B cell (primary cell): ENCODE measurements at regions not wholly inside any gene's neighbourhood (a gene's known extent, or its start where the extent isn't known, plus 50 kb on each side); places are given as distances from the start of the nearest gene placed in this dataset.

Experiments
- ATAC-seq: fragments of 200-7000 bp; cut with Tn5 transposase; one replicate; pipeline ENCODE4 v1.10.0; 2021; ENCODE audit warnings: low read depth, mild to moderate bottlenecking, moderate number of reproducible peaks, moderate library complexity
- CTCF ChIA-PET: fragments of 350-600 bp; sonication (Branson Sonifier 250); formaldehyde crosslinking; loops from one replicate; lab custom pipeline; 2021; ENCODE audit warnings: antibody characterized with exemption, inconsistent platforms; lab: Charles Lee
- POLR2A ChIA-PET: fragments of 350-600 bp; sonication (Branson Sonifier 250); formaldehyde crosslinking; loops from one replicate; lab custom pipeline; 2021; ENCODE audit warnings: antibody characterized with exemption; lab: Charles Lee
- DNase-seq: peaks from one replicate; pipeline ENCODE4 v3.0.0; 2013
- H2AFZ ChIP-seq: 2 replicates; pipeline ENCODE4 v1.6.1; 2012; ENCODE audit warnings: mild to moderate bottlenecking, low read depth, low read length; ENCODE audit not compliant: insufficient read depth, poor library complexity, severe bottlenecking
- H3K27ac ChIP-seq, 2 donors: 1 replicate in 1 of 2; 2 replicates in 1 of 2; pipeline ENCODE4 v1.5.1; 2012 to 2013; ENCODE audit warnings: low read length in 2 of 2, mild to moderate bottlenecking in 2 of 2, moderate library complexity in 1 of 2
- H3K27me3 ChIP-seq, 4 experiments: fragments of 200-600 bp in 1 of 4; sonication (generic) in 1 of 4; replicated peaks in 1 of 4; 1 replicate in 2 of 4; 2 replicates in 2 of 4; pipeline versions ENCODE4 v1.6.1 to v1.7.0; 2013 to 2016; ENCODE audit warnings: low read length in 3 of 4, mild to moderate bottlenecking in 2 of 4, mixed read lengths in 1 of 4, moderate library complexity in 1 of 4; ENCODE audit not compliant: insufficient read depth in 4 of 4, control insufficient read depth in 3 of 4; ENCODE audit errors: control extremely low read depth in 1 of 4
- H3K36me3 ChIP-seq, 2 experiments: replicated peaks in 1 of 2; 1 replicate in 1 of 2; 2 replicates in 1 of 2; pipeline versions ENCODE4 v1.6.1 to v1.7.1; 2013; ENCODE audit warnings: low read length in 1 of 2; ENCODE audit not compliant: insufficient read depth in 2 of 2, control insufficient read depth in 1 of 2; ENCODE audit errors: control extremely low read depth in 1 of 2, extremely low read depth in 1 of 2
- H3K4me1 ChIP-seq, 2 donors: fragments of 200-600 bp in 1 of 2; sonication (generic) in 1 of 2; 1 replicate in 1 of 2; 2 replicates in 1 of 2; pipeline versions ENCODE4 v1.5.1 to v1.6.1; 2013 to 2017; ENCODE audit warnings: low read length in 2 of 2; ENCODE audit not compliant: control insufficient read depth in 2 of 2, insufficient read depth in 2 of 2
- H3K4me2 ChIP-seq: replicated peaks from 2 replicates; pipeline ENCODE3; 2012; ENCODE audit warnings: mild to moderate bottlenecking, low read depth, low read length; ENCODE audit not compliant: poor library complexity, severe bottlenecking
- H3K4me3 ChIP-seq, 5 experiments: fragments of 200-600 bp in 1 of 5; sonication (generic) in 1 of 5; 1 replicate in 3 of 5; 2 replicates in 2 of 5; pipeline versions ENCODE4 v1.5.1 to v1.7.0; 2011 to 2016; ENCODE audit warnings: low read length in 4 of 5, mild to moderate bottlenecking in 4 of 5, low read depth in 2 of 5, control low read depth in 1 of 5, moderate library complexity in 1 of 5; ENCODE audit not compliant: insufficient read depth in 1 of 5; ENCODE audit errors: control extremely low read depth in 1 of 5, extremely low read depth in 1 of 5
- H3K79me2 ChIP-seq: fragments of 200-600 bp; sonication (generic); one replicate; pipeline ENCODE4 v1.6.0; 2016; ENCODE audit warnings: low read length; ENCODE audit not compliant: control insufficient read depth, insufficient read depth
- H3K9ac ChIP-seq: fragments of 200-600 bp; sonication (generic); 2 replicates; pipeline ENCODE4 v1.6.1; 2017; ENCODE audit warnings: mild to moderate bottlenecking, low read length, moderate library complexity
- H3K9me3 ChIP-seq, 3 donors: one replicate each; pipeline versions ENCODE4 v1.6.1 to v1.7.1; 2013; ENCODE audit warnings: low read length in 2 of 3; ENCODE audit not compliant: control insufficient read depth in 2 of 3, insufficient read depth in 1 of 3; ENCODE audit errors: control extremely low read depth in 1 of 3
- H4K20me1 ChIP-seq: 2 replicates; pipeline ENCODE4 v1.6.0; 2012; ENCODE audit warnings: mild to moderate bottlenecking, low read length; ENCODE audit not compliant: insufficient read depth, control insufficient read depth, poor library complexity, severe bottlenecking
- H3K27ac Mint-ChIP-seq: one replicate; pipeline ENCODE4 v1.8.0; 2021; ENCODE audit warnings: mixed read lengths
- H3K27me3 Mint-ChIP-seq: one replicate; pipeline ENCODE4 v1.8.0; 2021; ENCODE audit warnings: mixed read lengths
- H3K4me1 Mint-ChIP-seq: one replicate; pipeline ENCODE4 v1.8.0; 2021; ENCODE audit warnings: mixed read lengths
- H3K4me3 Mint-ChIP-seq: one replicate; pipeline ENCODE4 v1.8.0; 2021; ENCODE audit warnings: mixed read lengths
- H3K9me3 Mint-ChIP-seq: one replicate; pipeline ENCODE4 v1.8.0; 2022; ENCODE audit warnings: mixed read lengths; ENCODE audit not compliant: insufficient read depth
- EZH2 ChIP-seq: IDR thresholded peaks from 2 replicates; pipeline ENCODE4 v1.6.1; 2012; ENCODE audit warnings: borderline replicate concordance, low read depth, mild to moderate bottlenecking, moderate library complexity, low read length; ENCODE audit not compliant: insufficient read depth, poor library complexity, severe bottlenecking
- WGBS: methylation state at CpG from one replicate; pipeline ENCODE4 v1.1.5; 2013; ENCODE audit warnings: missing lambda C conversion rate; ENCODE audit not compliant: insufficient coverage; 5-methylcytosine and 5-hydroxymethylcytosine counted together
- intact Hi-C: fragments of 100-400 bp; cut with micrococcal nuclease; formaldehyde crosslinking; loops from one replicate; pipeline ENCODE4 v1.10.0; 2022
- TF ChIP-seq, protein P1 (sequence below): fragments of 200-600 bp; IDR thresholded peaks from one replicate; pipeline ENCODE4 v1.8.0; 2022; ENCODE audit warnings: antibody characterized with exemption, mild to moderate bottlenecking

DNA sequence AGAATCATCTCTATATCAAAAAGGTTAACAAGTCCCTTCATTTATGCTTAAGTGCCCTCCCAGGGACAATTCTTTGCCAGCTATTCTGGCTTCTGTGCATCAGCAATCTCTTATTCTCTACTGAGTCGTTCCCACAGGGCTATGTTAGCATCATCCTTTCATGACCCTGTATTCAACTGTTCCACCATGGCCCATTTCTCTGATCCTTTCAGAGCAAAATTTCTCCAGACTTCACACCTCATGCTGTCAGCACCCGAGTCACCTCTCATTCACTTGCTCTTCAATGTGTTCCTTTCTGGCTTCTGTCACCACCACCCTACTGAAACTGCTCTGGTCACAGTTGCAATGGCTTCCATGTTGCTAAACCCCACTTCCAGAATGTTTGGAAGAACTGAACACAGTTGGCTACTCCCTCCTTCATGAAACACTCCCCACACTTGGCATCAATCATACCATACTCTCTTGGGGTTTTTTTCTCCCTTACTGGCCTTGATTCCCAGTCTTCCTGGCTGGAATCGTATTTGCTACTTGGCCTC is 159.5 kb upstream of the HMGA2 start:
- TF ChIP-seq, protein P1, sequence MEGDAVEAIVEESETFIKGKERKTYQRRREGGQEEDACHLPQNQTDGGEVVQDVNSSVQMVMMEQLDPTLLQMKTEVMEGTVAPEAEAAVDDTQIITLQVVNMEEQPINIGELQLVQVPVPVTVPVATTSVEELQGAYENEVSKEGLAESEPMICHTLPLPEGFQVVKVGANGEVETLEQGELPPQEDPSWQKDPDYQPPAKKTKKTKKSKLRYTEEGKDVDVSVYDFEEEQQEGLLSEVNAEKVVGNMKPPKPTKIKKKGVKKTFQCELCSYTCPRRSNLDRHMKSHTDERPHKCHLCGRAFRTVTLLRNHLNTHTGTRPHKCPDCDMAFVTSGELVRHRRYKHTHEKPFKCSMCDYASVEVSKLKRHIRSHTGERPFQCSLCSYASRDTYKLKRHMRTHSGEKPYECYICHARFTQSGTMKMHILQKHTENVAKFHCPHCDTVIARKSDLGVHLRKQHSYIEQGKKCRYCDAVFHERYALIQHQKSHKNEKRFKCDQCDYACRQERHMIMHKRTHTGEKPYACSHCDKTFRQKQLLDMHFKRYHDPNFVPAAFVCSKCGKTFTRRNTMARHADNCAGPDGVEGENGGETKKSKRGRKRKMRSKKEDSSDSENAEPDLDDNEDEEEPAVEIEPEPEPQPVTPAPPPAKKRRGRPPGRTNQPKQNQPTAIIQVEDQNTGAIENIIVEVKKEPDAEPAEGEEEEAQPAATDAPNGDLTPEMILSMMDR: no peak
- TF ChIP-seq EZH2: no peak
- H3K4me1 ChIP-seq: no peaks in the 10 kb centered on the region
- POLR2A ChIA-PET: no interaction called here
- no peak for DNase-seq
- no peak overlapping the region for H3K4me2 ChIP-seq
- no peak overlapping the region for H3K27ac ChIP-seq
- Mint-ChIP-seq H3K4me1 (no peaks in the 10 kb centered on the region), H3K27ac (no peak overlapping the region), H3K9me3 (no peaks in the 10 kb centered on the region), H3K4me3 (no peak overlapping the region), H3K27me3 (peaks cover 3% of the 10 kb centered on the region)
- H3K9ac ChIP-seq: no peak overlapping the region
- 88% methylated on average over 2 of the region's 3 CpGs for WGBS
- no peak overlapping the region for H3K4me3 ChIP-seq
- no peaks in the 10 kb centered on the region for H3K27me3 ChIP-seq
- H3K9me3 ChIP-seq: no peaks in the 10 kb centered on the region
- ATAC-seq: no peak
- H3K79me2 ChIP-seq: no peaks in the 10 kb centered on the region
- no peaks in the 10 kb centered on the region for H3K36me3 ChIP-seq
- intact Hi-C loops: no loop called here
- H4K20me1 ChIP-seq: no peaks in the 10 kb centered on the region
- H2AFZ ChIP-seq: no peak overlapping the region
- CTCF ChIA-PET: no interaction called here

DNA sequence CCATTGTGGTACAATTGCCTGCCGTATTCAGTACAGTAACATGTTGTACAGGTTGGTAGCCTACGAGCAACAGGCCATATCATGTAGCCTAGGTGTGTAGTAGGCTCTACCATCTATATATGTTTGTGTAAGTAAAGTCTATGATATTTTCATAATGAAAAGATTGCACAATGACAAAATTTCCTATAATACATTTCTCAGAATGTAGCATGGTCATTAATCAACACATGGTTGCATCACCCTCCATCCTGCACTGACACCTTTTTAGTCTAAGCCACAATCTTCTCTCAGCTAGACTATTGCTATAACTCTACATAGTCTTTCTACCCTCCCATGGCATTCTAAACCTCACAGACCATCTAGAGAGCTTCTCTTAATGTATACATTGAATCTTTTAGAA is 158.5 kb upstream of the HMGA2 start:
- CTCF ChIA-PET: no interaction called here
- no peak overlapping the region for H3K4me2 ChIP-seq
- H3K27ac Mint-ChIP-seq: no peak overlapping the region

More for the DNA sequence above, 158.5 kb upstream of the HMGA2 start:
- no CpG with 5 or more reads among the region's 2 CpGs for WGBS
- no peaks in the 10 kb centered on the region for H3K79me2 ChIP-seq
- no peaks in the 10 kb centered on the region for H4K20me1 ChIP-seq
- DNase-seq (no peak), ATAC-seq (no peak)
- no peak overlapping the region for H3K4me3 ChIP-seq
- H3K27me3 Mint-ChIP-seq: peaks cover 3% of the 10 kb centered on the region
- no peaks in the 10 kb centered on the region for H3K9me3 ChIP-seq
- no peaks in the 10 kb centered on the region for H3K4me1 Mint-ChIP-seq
- H2AFZ ChIP-seq: no peak overlapping the region
- no peaks in the 10 kb centered on the region for H3K27me3 ChIP-seq
- H3K27ac ChIP-seq: no peak overlapping the region
- H3K36me3 ChIP-seq: no peaks in the 10 kb centered on the region
- no peak for TF ChIP-seq EZH2
- TF ChIP-seq, protein P1: no peak
- no peaks in the 10 kb centered on the region for H3K9me3 Mint-ChIP-seq
- H3K9ac ChIP-seq: no peak overlapping the region
- H3K4me3 Mint-ChIP-seq: no peak overlapping the region
- H3K4me1 ChIP-seq: no peaks in the 10 kb centered on the region
- intact Hi-C loops: no loop called here
- POLR2A ChIA-PET: no interaction called here
